ENCODE measurements at regions not wholly inside any gene's neighbourhood (a gene's known extent, or its start where the extent isn't known, plus 50 kb on each side); places are given as distances from the start of the nearest gene placed in this dataset.

- TF ChIP-seq EZH2 (IDR thresholded peaks at IDR 0.05; ENCODE audit: borderline replicate concordance, insufficient read depth, low read length, poor library complexity, severe bottlenecking): no peak
- TF ChIP-seq CTCF (IDR thresholded peaks at IDR 0.05; ENCODE audit: poor library complexity, severe bottlenecking): no peak
- TF ChIP-seq POLR2AphosphoS5 (IDR thresholded peaks at IDR 0.05): no peak
- no peak for TF ChIP-seq REST (IDR thresholded peaks at IDR 0.05; ENCODE audit: borderline replicate concordance)
- no peak for TF ChIP-seq SMC3 (conservative IDR thresholded peaks at IDR 0.05; ENCODE audit: poor library complexity)
- TF ChIP-seq EP300 (conservative IDR thresholded peaks at IDR 0.05; ENCODE audit: poor library complexity, severe bottlenecking): no peak
- no peak for TF ChIP-seq TAF1 (IDR thresholded peaks at IDR 0.05; ENCODE audit: low read depth)
- no peak for TF ChIP-seq RAD21 (conservative IDR thresholded peaks at IDR 0.05)
- no peak for TF ChIP-seq MXI1 (conservative IDR thresholded peaks at IDR 0.05; ENCODE audit: poor library complexity, severe bottlenecking)
Observed at GRCh38 chr3:109910772-109911171, 573.4 kb upstream of the DPPA4 start.
